HG02610 (cell line): ENCODE measurements at regions not wholly inside any gene's neighbourhood (a gene's known extent, or its start where the extent isn't known, plus 50 kb on each side); places are given as distances from the start of the nearest gene placed in this dataset.
"Not testable (repeated sequence)": the region's sequence is repeated elsewhere in the genome, so short reads cannot be mapped to it uniquely, and the experiment has no call there.

ENCODE experiments used
- ATAC-seq: cut with Tn5 transposase; IDR thresholded peaks from one replicate; pipeline ENCODE4 v1.9.1; 2021; ENCODE audit warnings: mild to moderate bottlenecking, moderate library complexity; ENCODE audit not compliant: unreplicated experiment

GRCh38 chr13:65964672-65965071 lies 1265.5 kb downstream of the PCDH9 start:
- no peak for ATAC-seq

DNA sequence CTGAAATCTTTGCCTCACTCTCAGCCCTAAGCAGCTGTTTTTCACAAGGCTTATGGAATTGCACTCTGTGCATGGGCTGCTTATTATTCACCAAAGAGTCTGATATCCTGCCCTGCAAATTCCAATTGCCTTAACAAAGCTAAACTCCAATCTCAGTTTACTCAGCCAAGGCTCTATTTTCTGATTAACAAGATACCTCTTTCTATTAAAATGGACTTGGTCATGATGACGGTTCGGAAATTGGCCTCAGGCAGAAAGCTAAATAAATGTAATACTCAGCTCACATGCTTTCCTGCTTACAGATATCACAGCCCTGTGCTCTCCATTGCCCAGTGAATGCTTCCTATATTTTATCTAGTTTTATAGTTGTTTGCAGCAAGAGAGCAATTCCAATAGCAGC lies 1270.8 kb downstream of the PCDH9 start:
- ATAC-seq: no peak

DNA sequence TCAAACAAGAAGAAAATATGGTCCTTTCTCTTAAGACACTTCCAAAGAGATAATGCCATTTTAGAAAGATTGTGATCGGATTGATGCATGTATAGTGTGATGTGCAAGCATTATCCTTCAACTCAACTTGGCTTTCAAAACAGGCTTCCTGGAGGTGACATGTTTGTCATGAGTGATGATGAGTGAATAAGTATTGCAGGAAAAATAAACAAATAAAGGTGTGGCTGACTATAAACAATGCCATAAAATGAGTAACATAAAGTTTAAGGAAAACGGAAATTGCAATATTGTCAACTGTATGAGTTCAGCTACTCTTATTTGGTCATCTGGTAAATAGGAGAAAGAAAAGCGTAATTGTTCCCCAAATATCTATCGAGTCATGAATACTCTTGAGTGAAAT lies 1283.7 kb downstream of the PCDH9 start:
- ATAC-seq: no peak

DNA sequence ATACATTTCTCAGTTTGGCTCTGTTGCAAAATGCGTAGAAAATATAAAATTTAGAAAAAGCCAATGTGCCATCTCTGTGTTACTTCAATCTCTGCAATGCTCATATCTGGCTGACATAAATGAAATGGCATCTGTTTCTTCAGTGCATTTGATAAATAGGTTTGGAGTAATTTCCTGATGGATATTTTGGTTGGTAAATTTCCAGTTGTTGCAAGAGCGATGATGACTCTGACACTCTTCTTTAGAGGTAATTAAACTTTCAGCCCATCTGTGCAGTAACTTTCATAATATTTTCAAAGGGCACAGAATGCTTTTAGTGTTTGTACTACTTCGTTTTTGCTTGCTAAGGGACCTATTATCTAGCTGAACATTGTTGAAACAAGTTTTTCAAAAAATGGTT lies 1286.4 kb downstream of the PCDH9 start:
- ATAC-seq: no peak

DNA sequence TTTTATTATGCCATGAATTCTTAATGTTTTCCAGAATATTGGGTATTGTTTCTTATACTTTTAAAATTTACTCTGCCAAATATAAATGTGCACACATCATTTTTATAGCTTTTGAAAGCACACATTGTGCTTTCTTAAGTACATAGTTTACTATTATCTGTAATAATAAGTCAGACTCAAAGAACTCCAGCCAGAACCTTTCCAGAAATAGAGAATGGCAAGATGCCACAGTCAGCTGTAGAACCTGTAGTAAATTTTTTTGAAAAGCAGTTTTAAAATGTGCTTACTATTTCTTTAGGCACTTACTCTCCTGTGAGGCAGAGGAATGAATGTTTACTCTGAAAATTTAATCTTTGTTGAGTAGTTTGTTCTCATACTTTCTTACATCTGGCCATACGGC lies 1287.1 kb downstream of the PCDH9 start:
- ATAC-seq: no peak

GRCh38 chr13:65940720-65941119 lies 1289.4 kb downstream of the PCDH9 start:
- ATAC-seq: no peak

DNA sequence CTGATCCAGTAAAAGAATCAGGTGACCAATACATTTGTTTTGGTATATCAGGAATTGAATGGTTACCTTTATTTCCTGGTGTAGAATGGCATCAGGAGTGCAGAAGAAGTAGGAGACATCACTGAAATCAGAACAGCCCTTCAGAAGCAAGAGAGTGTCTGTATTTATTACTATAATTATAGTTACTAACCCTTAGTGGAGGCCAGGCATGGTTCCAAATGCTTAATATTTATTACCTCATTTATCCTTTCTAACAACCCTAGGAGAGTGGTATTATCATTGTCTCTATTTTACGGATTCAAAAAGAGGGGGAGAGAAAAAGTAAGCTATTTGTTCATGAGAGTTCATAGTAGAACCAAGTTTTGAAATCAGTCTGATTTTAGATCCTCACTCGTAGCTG lies 1292.9 kb downstream of the PCDH9 start:
- ATAC-seq: no peak

DNA sequence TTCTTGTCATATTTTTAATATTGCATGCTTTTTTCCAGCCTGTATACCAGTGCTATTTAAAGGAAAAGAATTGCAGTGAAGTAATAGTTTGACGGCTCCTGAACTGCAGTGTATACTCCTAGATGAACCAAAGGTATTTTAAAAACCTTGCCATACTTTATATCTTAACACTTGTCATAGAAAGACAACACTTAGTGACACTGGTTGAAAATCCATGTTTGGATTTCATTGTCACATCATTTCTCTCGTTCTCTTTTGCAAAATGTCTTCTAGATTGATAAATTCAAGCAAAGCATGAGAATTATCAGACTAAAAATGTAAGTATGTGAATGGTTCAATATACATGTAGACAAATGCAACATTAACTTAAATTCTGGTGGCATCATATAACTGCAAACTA lies 1293.9 kb downstream of the PCDH9 start:
- ATAC-seq: no peak

DNA sequence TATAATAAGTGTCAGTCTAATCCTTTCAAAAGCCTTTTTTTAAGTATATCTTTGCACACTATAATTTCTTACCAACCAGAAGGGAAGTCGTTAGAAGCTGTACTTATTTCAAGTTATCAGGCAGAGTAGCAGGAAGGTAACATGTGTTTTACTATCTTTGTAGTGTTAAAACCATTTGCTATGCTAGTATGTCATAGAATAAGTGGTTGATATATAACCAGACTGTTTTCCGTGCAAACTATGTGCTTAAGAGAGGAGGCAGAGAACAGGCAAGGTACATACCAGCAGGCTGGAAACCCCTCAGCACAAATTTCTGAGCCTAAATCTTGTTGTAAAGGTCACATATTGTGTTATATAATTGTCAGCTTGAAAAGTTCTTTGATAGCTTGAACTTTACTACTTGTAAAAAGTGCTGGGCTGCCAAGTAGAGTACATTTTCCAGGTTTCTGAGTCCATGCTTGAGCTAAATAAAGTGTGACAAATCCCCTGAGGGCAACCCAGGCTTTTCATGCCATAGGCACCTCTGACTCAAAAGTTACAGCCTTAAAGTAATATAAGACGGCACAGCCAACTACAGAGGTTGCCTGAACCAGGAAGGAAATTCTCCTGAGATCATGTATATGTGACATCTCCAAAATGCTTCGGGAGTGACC lies 1297.4 kb downstream of the PCDH9 start:
- no peak for ATAC-seq

DNA sequence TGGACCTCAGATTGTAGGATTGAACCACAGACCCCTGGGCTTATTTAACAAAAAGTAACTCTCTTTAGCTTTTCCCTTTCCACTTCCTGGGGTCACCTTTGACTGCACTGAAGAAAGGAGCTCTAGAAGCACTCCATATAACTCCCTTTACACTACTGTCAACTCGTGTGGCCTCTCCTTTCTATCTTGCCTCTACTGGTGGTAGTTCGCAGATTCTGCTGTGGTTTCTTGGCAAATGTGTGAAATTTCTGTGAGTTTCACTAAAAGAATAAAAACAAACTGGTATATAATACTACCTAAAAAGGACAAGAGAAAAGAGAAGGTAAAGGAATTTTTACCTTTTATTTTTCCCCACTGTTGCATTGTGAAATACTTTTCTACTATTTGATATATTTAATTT lies 1298.1 kb downstream of the PCDH9 start:
- ATAC-seq: no peak

DNA sequence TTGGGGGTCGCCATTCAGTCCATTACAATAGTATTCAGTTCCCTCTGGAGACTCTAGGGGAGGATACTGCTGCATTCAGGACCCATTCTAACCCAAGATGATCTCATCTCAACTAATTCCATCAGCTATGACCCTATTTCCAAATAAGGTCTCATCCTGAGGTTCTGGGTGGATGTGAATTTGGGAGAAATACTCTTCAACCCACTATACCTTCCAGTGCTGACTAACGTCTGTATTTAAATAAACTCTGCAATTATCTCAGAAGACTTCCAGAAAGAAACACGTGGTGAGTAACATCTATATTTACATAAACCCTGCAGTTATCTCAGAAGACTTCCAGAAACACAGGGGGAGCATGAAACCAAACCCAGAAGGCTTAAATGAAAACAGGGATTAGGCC lies 1300.7 kb downstream of the PCDH9 start:
- ATAC-seq: no peak

DNA sequence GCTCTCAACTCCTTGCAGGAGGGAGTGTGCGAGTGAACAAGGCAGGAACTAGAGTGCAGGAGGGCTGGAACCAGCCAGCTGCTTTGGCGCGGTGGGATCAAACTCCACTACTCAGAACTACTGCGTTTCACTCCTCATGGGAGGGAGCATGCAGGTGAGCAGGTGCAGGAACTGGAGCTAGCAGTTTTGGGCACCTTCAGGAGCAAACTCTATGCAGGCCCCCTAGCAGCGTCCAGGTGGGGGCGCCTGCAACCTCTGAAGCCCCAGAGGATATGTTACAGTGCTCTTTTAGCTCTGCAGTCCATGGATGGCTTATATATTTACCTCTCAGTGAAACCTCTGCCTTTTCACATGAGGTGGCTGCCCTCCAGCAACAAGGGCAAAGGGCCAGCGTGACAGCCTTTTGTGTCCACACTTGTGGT lies 1303.4 kb downstream of the PCDH9 start:
- ATAC-seq: peak; percentile 79

DNA sequence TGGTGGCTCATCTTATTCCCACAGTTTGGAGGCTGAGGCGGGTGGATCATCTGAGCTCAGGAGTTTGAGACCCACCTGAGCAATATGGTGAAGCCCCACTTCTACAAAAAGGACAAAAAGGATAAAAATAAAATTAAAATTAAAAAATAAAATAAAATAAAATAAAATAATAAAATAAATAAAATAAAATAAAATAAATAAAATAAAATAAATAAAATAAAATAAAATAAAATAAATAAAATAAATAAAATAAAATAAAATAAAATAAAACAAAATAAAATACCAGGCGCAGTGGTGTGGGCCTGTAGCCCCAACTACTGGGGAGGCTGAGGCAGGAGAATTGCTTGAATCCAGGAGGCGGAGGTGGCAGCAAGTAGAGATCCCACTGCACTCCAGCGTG lies 1307.3 kb downstream of the PCDH9 start:
- ATAC-seq: not testable (repeated sequence)

DNA sequence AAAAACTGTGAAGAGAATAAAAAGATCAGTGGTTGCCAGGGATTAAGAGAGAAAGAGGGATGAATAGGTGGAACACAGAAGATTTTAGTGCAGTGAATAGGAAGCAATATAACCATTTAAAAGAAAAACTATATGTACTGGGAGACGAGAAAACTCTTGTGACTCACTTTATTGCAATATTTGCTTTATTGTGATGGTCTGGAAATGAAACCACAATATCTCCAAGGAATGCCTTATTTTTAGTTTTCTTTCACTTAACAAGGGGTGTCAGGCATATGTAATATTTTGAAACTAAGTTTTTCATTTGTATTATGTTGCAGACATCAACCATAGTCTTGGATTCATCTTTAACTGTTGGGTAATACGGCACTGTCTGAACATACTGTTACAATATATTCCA lies 1308.2 kb downstream of the PCDH9 start:
- ATAC-seq: no peak

DNA sequence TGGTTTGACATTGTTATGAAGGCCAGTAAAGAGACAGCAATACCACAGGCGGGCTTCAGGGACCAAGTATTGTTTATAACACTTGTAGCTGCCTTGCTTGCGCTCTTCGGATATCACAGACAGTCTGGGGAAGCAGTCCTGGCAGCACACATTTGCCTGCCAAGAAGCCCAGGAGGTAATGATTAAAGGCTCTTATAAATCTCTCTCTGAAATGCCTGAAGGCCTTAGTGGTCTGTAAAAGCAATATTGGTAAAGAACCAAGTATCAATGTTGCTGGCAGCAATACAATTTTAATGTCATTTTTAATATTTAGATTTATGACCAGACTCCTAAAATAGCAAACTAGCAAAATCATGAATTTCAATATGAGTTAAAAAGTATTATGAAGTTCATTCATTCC lies 1312.4 kb downstream of the PCDH9 start:
- ATAC-seq: no peak

- ATAC-seq: no peak
Measured at GRCh38 chr13:65915195-65915594, 1314.9 kb downstream of the PCDH9 start.

- no peak for ATAC-seq
Measured at GRCh38 chr13:65914716-65915115, 1315.4 kb downstream of the PCDH9 start.

DNA sequence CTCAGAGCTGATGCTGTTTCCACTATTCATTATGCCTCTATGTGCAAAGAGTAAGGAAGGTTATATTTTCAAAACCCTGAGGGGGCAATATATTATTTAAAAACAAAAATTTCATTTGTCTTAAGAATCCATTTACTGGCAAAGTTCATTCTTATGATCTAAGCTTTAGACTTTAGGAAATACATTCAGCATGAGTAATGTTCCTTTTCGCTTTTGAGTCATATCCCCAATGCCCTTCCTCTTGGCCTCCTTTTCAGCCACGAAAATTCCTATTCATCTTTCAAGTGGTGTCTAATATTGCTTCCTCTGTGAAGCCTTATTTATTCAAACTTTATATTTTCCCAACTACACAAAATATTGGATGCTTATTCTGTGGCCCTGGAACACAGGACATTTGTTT lies 1317.0 kb downstream of the PCDH9 start:
- no peak for ATAC-seq

GRCh38 chr13:65912516-65912915 lies 1317.6 kb downstream of the PCDH9 start:
- ATAC-seq: no peak

DNA sequence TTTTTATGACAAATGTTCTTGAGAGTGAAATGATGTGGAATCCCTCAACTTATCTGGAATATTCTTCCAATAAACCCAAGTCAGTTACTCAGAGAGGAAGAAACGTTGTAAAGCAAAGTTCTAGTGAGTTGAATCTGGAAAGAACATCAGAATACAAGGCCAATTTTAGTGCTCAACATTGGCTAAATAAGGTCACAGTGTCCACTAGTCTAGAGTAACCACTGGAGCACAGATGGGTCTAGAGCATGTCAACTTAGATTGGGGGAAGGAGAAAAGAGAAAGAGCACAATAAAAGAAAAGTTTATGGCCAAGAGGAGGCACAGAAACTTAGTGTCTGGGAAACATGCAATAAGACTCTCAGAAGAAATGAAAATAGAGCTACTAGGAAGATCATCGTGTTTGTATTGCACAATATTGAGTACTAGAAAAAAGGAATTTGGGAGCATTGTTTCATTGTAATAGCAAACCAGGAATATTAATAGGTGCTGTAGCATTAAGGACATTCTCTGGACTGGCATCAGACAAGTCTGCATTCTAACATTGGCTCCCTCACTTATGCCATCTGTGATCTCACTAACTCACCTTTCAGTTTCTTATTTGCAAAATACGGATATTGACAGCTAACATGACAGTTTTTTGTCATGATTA lies 1318.5 kb downstream of the PCDH9 start:
- ATAC-seq: no peak

DNA sequence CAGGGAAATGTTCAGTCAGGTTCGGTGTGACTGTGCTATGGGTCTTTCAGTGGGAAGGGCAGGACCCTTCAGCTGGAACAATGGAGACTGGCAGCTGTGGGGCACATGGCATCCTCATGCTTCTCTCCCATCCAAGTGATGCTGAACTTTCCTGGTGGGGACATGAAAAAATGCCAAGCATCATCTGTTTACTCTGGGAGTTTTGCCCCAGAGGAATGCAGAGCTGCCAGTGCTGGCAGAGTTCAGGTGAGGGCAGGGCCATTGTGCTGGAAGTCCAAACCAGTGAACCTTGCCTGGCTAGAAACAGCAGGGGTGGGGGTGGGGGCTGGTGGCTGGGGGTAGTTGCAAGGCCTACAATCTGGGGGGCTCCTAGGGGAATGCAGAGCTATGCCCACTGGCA lies 1320.6 kb downstream of the PCDH9 start:
- ATAC-seq: no peak

DNA sequence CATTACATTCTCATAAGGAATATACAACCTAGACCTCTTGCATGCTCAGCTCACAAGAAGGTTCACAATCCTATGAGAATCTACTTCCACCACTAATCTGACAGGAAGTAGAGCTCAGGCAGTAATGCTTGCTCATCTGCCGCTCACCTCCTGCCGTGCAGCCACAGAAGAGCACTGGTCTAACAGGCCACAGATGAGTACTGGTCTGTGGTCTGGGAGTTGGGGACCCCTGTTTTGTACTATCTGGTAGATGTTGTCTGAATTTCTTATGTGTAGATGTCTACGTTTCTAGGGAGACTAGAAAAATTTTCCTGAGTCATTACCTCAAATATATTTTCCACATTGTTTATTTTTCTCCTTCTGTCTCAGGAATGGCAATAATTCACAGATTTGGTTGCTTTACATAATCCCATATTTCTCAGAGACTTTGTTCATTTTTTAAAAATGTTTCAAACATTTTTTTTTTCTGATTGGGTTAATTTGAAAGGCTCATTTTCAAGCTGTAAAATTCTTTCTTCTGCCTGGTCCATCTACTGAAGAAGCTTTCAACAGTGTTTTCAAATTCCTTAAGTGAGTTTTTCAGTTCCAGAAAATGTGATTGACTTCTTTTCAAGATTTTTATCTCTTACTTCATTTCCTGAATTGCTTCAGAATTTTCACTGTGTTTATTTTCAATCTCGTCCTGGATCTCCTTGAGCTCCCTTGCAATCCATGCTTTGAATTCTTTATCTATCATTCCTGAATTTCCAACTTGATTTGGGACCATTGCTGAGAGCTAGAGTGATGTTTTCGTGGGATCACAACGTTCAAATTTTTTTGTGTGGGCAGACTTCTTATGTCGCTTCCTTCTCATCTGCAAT lies 1322.2 kb downstream of the PCDH9 start:
- no peak for ATAC-seq
